ENCODE measurements at regions not wholly inside any gene's neighbourhood (a gene's known extent, or its start where the extent isn't known, plus 50 kb on each side); places are given as distances from the start of the nearest gene placed in this dataset.

DNA sequence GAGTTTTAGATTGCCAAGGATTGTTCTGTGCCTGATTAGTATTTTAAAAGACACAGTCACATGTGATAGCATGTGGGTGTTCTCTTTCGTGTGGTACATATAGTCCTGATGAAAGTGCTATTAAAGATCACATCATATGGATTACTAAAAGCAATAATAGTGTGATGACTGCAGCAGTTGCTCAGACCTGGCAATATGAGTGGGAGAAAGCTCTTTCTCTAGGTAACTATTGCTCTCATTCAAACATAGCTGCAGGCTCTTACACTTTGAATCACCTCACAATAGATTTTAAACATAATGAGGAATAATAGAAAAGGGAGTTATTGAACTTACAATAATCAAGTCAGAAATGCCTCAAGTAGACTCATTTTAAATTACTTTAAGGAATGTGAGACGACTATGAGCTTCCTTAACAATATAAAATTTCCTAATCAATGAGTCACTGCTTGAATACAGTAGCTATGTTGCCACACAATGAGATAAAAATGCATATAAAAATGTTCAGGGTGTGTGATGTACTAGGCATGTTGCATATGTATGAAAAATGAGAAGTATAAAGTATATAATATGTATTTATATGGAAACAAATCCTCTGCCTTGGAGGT lies 452.1 kb downstream of the TMX3 start:
- no peak overlapping the region for H3K4me3 ChIP-seq (ENCODE audit: low read depth, low read length)
- TF ChIP-seq CTCF (IDR thresholded peaks at IDR 0.05; ENCODE audit: insufficient read depth, low read length): no peak
- peak; percentile 70 for DNase-seq (ENCODE audit: low read depth)

GRCh38 chr18:68256418-68257067 lies 458.4 kb downstream of the TMX3 start:
- TF ChIP-seq CTCF (IDR thresholded peaks at IDR 0.05; ENCODE audit: insufficient read depth, low read length): no peak
- DNase-seq (ENCODE audit: low read depth): no peak
- no peak overlapping the region for H3K4me3 ChIP-seq (ENCODE audit: low read depth, low read length)

DNA sequence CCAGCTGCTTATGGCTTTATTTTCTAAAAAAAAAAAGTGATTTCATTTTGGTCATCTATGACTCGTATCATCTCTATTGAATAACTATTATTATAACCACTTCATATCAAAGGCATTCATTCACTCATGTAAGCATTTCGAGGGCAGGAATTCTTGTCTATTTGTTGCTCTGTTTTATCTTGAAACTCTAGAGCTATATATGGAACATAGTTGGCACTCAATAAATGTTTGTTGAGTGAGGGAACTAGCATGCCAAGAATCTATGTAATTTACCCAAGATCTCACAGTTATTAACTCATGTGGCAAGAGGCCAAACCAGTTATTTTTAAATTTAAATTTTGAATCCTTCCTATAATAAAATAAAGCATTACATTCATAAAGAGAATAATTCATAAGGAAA lies 470.1 kb downstream of the TMX3 start:
- TF ChIP-seq CTCF (IDR thresholded peaks at IDR 0.05; ENCODE audit: insufficient read depth, low read length): no peak
- H3K4me3 ChIP-seq (ENCODE audit: low read depth, low read length): no peak overlapping the region
- peak; percentile 47 for DNase-seq (ENCODE audit: low read depth)

GRCh38 chr18:68241881-68242280 lies 473.0 kb downstream of the TMX3 start:
- TF ChIP-seq CTCF (IDR thresholded peaks at IDR 0.05; ENCODE audit: insufficient read depth, low read length): no peak
- H3K4me3 ChIP-seq (ENCODE audit: low read depth, low read length): no peak overlapping the region
- no peak for DNase-seq (ENCODE audit: low read depth)

DNA sequence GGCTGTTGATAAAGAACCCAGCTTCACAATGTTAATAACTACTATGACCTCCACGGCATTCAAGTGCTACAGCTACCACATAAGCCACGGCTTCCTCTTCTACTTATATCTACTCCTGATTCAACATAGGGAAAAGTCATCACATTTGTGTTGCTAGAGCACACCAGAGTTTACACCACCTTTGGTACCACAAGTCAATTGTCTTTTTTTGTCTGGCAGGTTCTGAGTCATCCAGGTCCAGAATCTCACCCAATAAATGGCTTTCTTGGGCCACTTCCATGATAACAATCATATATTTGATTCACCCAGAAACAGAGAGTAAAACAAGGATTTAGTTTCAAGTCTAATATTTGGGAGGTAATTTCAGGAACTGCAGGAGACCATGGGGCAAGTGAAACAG lies 480.2 kb downstream of the TMX3 start:
- DNase-seq (ENCODE audit: low read depth): peak; percentile 31
- TF ChIP-seq CTCF (IDR thresholded peaks at IDR 0.05; ENCODE audit: insufficient read depth, low read length): no peak
- H3K4me3 ChIP-seq (ENCODE audit: low read depth, low read length): no peak overlapping the region

- no peak overlapping the region for H3K4me3 ChIP-seq (ENCODE audit: low read depth, low read length)
- TF ChIP-seq CTCF (IDR thresholded peaks at IDR 0.05; ENCODE audit: insufficient read depth, low read length): no peak
- DNase-seq (ENCODE audit: low read depth): peak; percentile 90
Observed at GRCh38 chr18:68234131-68234530, 480.8 kb downstream of the TMX3 start.

DNA sequence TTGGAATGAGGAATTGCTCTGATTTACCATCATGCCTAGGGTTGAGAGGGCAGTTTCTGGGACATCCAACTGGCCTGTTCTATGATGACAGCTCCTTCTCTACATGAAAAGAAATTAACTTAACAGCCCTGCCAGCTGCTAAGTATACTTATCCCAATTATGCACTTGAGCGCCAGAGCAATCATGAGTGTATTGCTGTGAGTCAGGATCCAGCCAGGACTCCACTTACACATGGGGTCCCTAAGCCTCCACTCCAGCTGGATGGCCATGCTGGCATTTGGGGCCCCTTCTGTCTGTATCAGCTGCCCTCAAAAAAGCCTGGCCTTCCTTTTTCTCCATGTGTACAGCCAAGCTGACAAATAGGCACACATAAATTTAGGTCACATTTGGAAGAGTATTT lies 481.9 kb downstream of the TMX3 start:
- no peak overlapping the region for H3K4me3 ChIP-seq (ENCODE audit: low read depth, low read length)
- TF ChIP-seq CTCF (IDR thresholded peaks at IDR 0.05; ENCODE audit: insufficient read depth, low read length): no peak
- DNase-seq (ENCODE audit: low read depth): no peak
